ENCODE measurements at regions not wholly inside any gene's neighbourhood (a gene's known extent, or its start where the extent isn't known, plus 50 kb on each side); places are given as distances from the start of the nearest gene placed in this dataset.

GRCh38 chr20:55232647-55233046, 757.3 kb downstream of the DOK5 start:
- WGBS (ENCODE audit: insufficient coverage): no CpG with 5 or more reads among the region's 1 CpG
- ATAC-seq (ENCODE audit: low read depth) (no peak), DNase-seq (no peak)
- Histone ChIP-seq H3K79me2 (ENCODE audit: control insufficient read depth, insufficient read depth, low read length) (no peaks in the 10 kb centered on the region), H4K20me1 (ENCODE audit: control insufficient read depth, insufficient read depth, low read length, poor library complexity, severe bottlenecking) (no peaks in the 10 kb centered on the region), H3K27me3 (replicated peaks in 1 of 4; ENCODE audit: control extremely low read depth in 1 of 4, control insufficient read depth in 3 of 4, insufficient read depth in 4 of 4, low read length in 3 of 4) (no peaks in the 10 kb centered on the region), H3K4me2 (replicated peaks; ENCODE audit: low read depth, low read length, poor library complexity, severe bottlenecking) (no peak overlapping the region), H3K9me3 (ENCODE audit: control extremely low read depth in 1 of 3, control insufficient read depth in 2 of 3, insufficient read depth in 1 of 3, low read length in 2 of 3) (no peaks in the 10 kb centered on the region), H3K9ac (ENCODE audit: low read length) (no peak overlapping the region), H3K36me3 (replicated peaks in 1 of 2; ENCODE audit: control extremely low read depth in 1 of 2, control insufficient read depth in 1 of 2, extremely low read depth in 1 of 2, insufficient read depth in 2 of 2, low read length in 1 of 2) (no peaks in the 10 kb centered on the region), H3K4me3 (ENCODE audit: control extremely low read depth in 1 of 5, extremely low read depth in 1 of 5, insufficient read depth in 1 of 5, low read depth in 2 of 5, low read length in 4 of 5) (no peak overlapping the region), H3K27ac (ENCODE audit: low read length in 2 of 2) (no peak overlapping the region), H2AFZ (ENCODE audit: insufficient read depth, low read depth, low read length, poor library complexity, severe bottlenecking) (no peak overlapping the region), H3K4me1 (ENCODE audit: control insufficient read depth in 2 of 2, insufficient read depth in 2 of 2, low read length in 2 of 2) (no peaks in the 10 kb centered on the region)
- intact Hi-C loops (cut with micrococcal nuclease): no loop called here
- no peaks in the 10 kb centered on the region for H3K4me1 Mint-ChIP-seq
- CTCF ChIA-PET: no interaction called here
- TF ChIP-seq EZH2 (IDR thresholded peaks at IDR 0.05; ENCODE audit: borderline replicate concordance, insufficient read depth, low read depth, low read length, poor library complexity, severe bottlenecking) (no peak), CTCF (IDR thresholded peaks at IDR 0.05) (no peak)
- H3K27ac Mint-ChIP-seq: no peak overlapping the region
- no peak overlapping the region for H3K4me3 Mint-ChIP-seq
- H3K27me3 Mint-ChIP-seq: no peaks in the 10 kb centered on the region
- POLR2A ChIA-PET: no interaction called here
- peaks cover 3% of the 10 kb centered on the region for H3K9me3 Mint-ChIP-seq (ENCODE audit: insufficient read depth)

DNA sequence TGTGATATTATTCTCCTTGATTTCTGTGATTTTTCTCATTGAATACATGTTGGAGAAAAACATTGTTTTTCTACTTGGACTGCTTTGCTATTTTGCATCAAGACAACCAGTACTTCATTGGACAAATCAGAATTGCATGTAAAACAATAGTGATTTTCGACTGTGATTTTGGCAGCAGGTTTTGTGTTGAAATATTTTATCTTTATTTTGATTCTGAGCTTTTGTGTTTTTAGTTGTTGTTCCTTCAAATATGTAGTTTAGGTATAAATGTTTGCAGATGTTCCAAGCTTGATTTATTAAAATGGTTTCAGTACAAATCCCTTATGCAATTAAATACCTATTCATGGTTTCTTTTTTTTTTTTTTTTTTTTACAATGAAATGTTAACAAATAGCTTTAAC, 754.1 kb downstream of the DOK5 start:
- no peaks in the 10 kb centered on the region for H3K27me3 ChIP-seq (replicated peaks in 1 of 4; ENCODE audit: control extremely low read depth in 1 of 4, control insufficient read depth in 3 of 4, insufficient read depth in 4 of 4, low read length in 3 of 4)
- H3K9ac ChIP-seq (ENCODE audit: low read length): no peak overlapping the region
- H2AFZ ChIP-seq (ENCODE audit: insufficient read depth, low read depth, low read length, poor library complexity, severe bottlenecking): no peak overlapping the region
- H3K9me3 Mint-ChIP-seq (ENCODE audit: insufficient read depth): peaks cover 3% of the 10 kb centered on the region
- ChIA-PET CTCF (no interaction called here), POLR2A (no interaction called here)
- no peak overlapping the region for H3K4me2 ChIP-seq (replicated peaks; ENCODE audit: low read depth, low read length, poor library complexity, severe bottlenecking)
- H3K9me3 ChIP-seq (ENCODE audit: control extremely low read depth in 1 of 3, control insufficient read depth in 2 of 3, insufficient read depth in 1 of 3, low read length in 2 of 3): peaks cover 0 to 4% (median 3%) of the 10 kb centered on the region in 3 donors
- no peaks in the 10 kb centered on the region for H4K20me1 ChIP-seq (ENCODE audit: control insufficient read depth, insufficient read depth, low read length, poor library complexity, severe bottlenecking)
- ATAC-seq (ENCODE audit: low read depth) (no peak), DNase-seq (no peak)
- H3K27ac ChIP-seq (ENCODE audit: low read length in 2 of 2): no peak overlapping the region
- TF ChIP-seq CTCF (IDR thresholded peaks at IDR 0.05) (no peak), EZH2 (IDR thresholded peaks at IDR 0.05; ENCODE audit: borderline replicate concordance, insufficient read depth, low read depth, low read length, poor library complexity, severe bottlenecking) (no peak)
- no peak overlapping the region for H3K4me3 ChIP-seq (ENCODE audit: control extremely low read depth in 1 of 5, extremely low read depth in 1 of 5, insufficient read depth in 1 of 5, low read depth in 2 of 5, low read length in 4 of 5)
- 60% methylated on average over 1 of the region's 1 CpG for WGBS (ENCODE audit: insufficient coverage)
- H3K4me1 ChIP-seq (ENCODE audit: control insufficient read depth in 2 of 2, insufficient read depth in 2 of 2, low read length in 2 of 2): no peaks in the 10 kb centered on the region
- H3K27me3 Mint-ChIP-seq: no peaks in the 10 kb centered on the region
- H3K36me3 ChIP-seq (replicated peaks in 1 of 2; ENCODE audit: control extremely low read depth in 1 of 2, control insufficient read depth in 1 of 2, extremely low read depth in 1 of 2, insufficient read depth in 2 of 2, low read length in 1 of 2): no peaks in the 10 kb centered on the region
- no peak overlapping the region for H3K4me3 Mint-ChIP-seq
- H3K27ac Mint-ChIP-seq: no peak overlapping the region
- intact Hi-C loops (cut with micrococcal nuclease): no loop called here
- H3K79me2 ChIP-seq (ENCODE audit: control insufficient read depth, insufficient read depth, low read length): no peaks in the 10 kb centered on the region
- H3K4me1 Mint-ChIP-seq: no peaks in the 10 kb centered on the region
